OCI-LY1 (cell line): ENCODE measurements at regions not wholly inside any gene's neighbourhood (a gene's known extent, or its start where the extent isn't known, plus 50 kb on each side); places are given as distances from the start of the nearest gene placed in this dataset.

Experiments used
- H2AFZ ChIP-seq: fragments of 200-600 bp; sonication (generic), shearing (Covaris generic); 2 replicates; pipeline ENCODE4 v1.6.0; 2014; ENCODE audit warnings: antibody characterized with exemption, mild to moderate bottlenecking, low read length
- H3F3A ChIP-seq: fragments of 200-600 bp; sonication (generic), shearing (Covaris generic); 2 replicates; pipeline ENCODE4 v1.6.0; 2014; ENCODE audit warnings: mild to moderate bottlenecking, antibody characterized with exemption, low read length, moderate library complexity; ENCODE audit not compliant: insufficient read depth
- H3K27ac ChIP-seq: fragments of 200-600 bp; sonication (generic); 2 replicates; pipeline ENCODE4 v1.5.1; 2014; ENCODE audit warnings: low read length, mixed run types, mild to moderate bottlenecking, low read depth; ENCODE audit not compliant: poor library complexity, severe bottlenecking
- H3K27me3 ChIP-seq: fragments of 200-600 bp; sonication (generic); 2 replicates; pipeline ENCODE4 v1.6.0; 2014; ENCODE audit warnings: antibody characterized with exemption, mild to moderate bottlenecking, low read length, moderate library complexity; ENCODE audit not compliant: insufficient read depth
- H3K36me3 ChIP-seq: fragments of 200-600 bp; sonication (generic); 2 replicates; pipeline ENCODE4 v1.6.1; 2014; ENCODE audit warnings: mild to moderate bottlenecking, antibody characterized with exemption, low read length, moderate library complexity, mixed read lengths; ENCODE audit not compliant: insufficient read depth
- H3K4me1 ChIP-seq: fragments of 200-600 bp; sonication (generic); 2 replicates; pipeline ENCODE4 v1.5.1; 2014; ENCODE audit warnings: mild to moderate bottlenecking, low read length, moderate library complexity; ENCODE audit not compliant: insufficient read depth, severe bottlenecking
- H3K4me2 ChIP-seq: fragments of 200-600 bp; sonication (generic), shearing (Covaris generic); 2 replicates; pipeline ENCODE4 v1.6.1; 2014; ENCODE audit warnings: low read length
- H3K4me3 ChIP-seq: fragments of 200-600 bp; sonication (generic); 2 replicates; pipeline ENCODE4 v1.5.1; 2014; ENCODE audit warnings: low read length, low read depth, mild to moderate bottlenecking, mixed read lengths; ENCODE audit not compliant: poor library complexity, severe bottlenecking
- H3K79me2 ChIP-seq: fragments of 200-600 bp; shearing (Covaris generic); 2 replicates; pipeline ENCODE4 v1.6.1; 2016; ENCODE audit warnings: mixed run types, low read length, mixed read lengths; ENCODE audit not compliant: insufficient read depth
- H3K9ac ChIP-seq: fragments of 200-600 bp; sonication (generic), shearing (Covaris generic); 2 replicates; pipeline ENCODE4 v1.6.1; 2014; ENCODE audit warnings: mild to moderate bottlenecking, low read length, mixed read lengths
- H3K9me2 ChIP-seq: fragments of 200-600 bp; sonication (generic), shearing (Covaris generic); 2 replicates; pipeline ENCODE4 v1.6.1; 2014; ENCODE audit warnings: low read depth, mild to moderate bottlenecking, low read length, mixed read lengths
- H3K9me3 ChIP-seq: fragments of 200-600 bp; shearing (Covaris generic); 2 replicates; pipeline ENCODE4 v1.6.1; 2014; ENCODE audit warnings: low read length, mixed read lengths
- H4K20me1 ChIP-seq: fragments of 200-600 bp; sonication (generic), shearing (Covaris generic); 2 replicates; pipeline ENCODE4 v1.6.0; 2016; ENCODE audit warnings: mild to moderate bottlenecking, low read length; ENCODE audit not compliant: insufficient read depth
- CTCF ChIP-seq: fragments of 200-600 bp; sonication (generic), shearing (Covaris generic); IDR thresholded peaks from 2 replicates; pipeline ENCODE4 v1.5.1; 2017; ENCODE audit warnings: mild to moderate bottlenecking, antibody characterized with exemption, low read length, moderate library complexity, mixed read lengths
- EZH2 ChIP-seq: fragments of 200-600 bp; sonication (generic), shearing (Covaris generic); IDR thresholded peaks from 2 replicates; pipeline ENCODE4 v1.8.0; 2017; ENCODE audit warnings: borderline replicate concordance, mixed run types, mild to moderate bottlenecking, antibody characterized with exemption, low read length, moderate library complexity, mixed read lengths

GRCh38 chr21:32193098-32193465, 85.8 kb downstream of the MIS18A start:
- Histone ChIP-seq H3K27ac (no peak overlapping the region), H3K4me3 (no peak overlapping the region), H3K9me2 (no peaks in the 10 kb centered on the region), H3K36me3 (no peaks in the 10 kb centered on the region), H3F3A (no peaks in the 10 kb centered on the region), H3K4me2 (no peak overlapping the region), H3K79me2 (no peaks in the 10 kb centered on the region), H3K4me1 (no peaks in the 10 kb centered on the region), H3K9me3 (no peaks in the 10 kb centered on the region), H3K27me3 (no peaks in the 10 kb centered on the region), H3K9ac (no peak overlapping the region), H2AFZ (no peak overlapping the region), H4K20me1 (no peaks in the 10 kb centered on the region)
- TF ChIP-seq EZH2 (no peak), CTCF (no peak)

- no peaks in the 10 kb centered on the region for H4K20me1 ChIP-seq
- no peak for TF ChIP-seq EZH2
- TF ChIP-seq CTCF: no peak
- no peaks in the 10 kb centered on the region for H3K9me2 ChIP-seq
- no peaks in the 10 kb centered on the region for H3K79me2 ChIP-seq
- H3K9ac ChIP-seq: no peak overlapping the region
- H3K4me3 ChIP-seq: no peak overlapping the region
- H3K27me3 ChIP-seq: no peaks in the 10 kb centered on the region
- no peaks in the 10 kb centered on the region for H3K4me1 ChIP-seq
- H3F3A ChIP-seq: no peaks in the 10 kb centered on the region
- no peak overlapping the region for H3K27ac ChIP-seq
- H2AFZ ChIP-seq: no peak overlapping the region
- H3K4me2 ChIP-seq: no peak overlapping the region
- H3K9me3 ChIP-seq: no peaks in the 10 kb centered on the region
- H3K36me3 ChIP-seq: no peaks in the 10 kb centered on the region
Measured at GRCh38 chr21:32192291-32193097, 86.4 kb downstream of the MIS18A start.

GRCh38 chr21:32190493-32191144, 88.2 kb downstream of the MIS18A start:
- no peak overlapping the region for H3K4me2 ChIP-seq
- H3K4me1 ChIP-seq: no peaks in the 10 kb centered on the region
- H3K36me3 ChIP-seq: no peaks in the 10 kb centered on the region
- no peak overlapping the region for H3K27ac ChIP-seq
- no peaks in the 10 kb centered on the region for H3K9me2 ChIP-seq
- no peak overlapping the region for H3K9ac ChIP-seq
- H3K27me3 ChIP-seq: no peaks in the 10 kb centered on the region
- no peak overlapping the region for H3K4me3 ChIP-seq
- TF ChIP-seq CTCF: no peak
- no peak for TF ChIP-seq EZH2
- no peaks in the 10 kb centered on the region for H4K20me1 ChIP-seq
- H2AFZ ChIP-seq: no peak overlapping the region
- H3F3A ChIP-seq: no peaks in the 10 kb centered on the region
- no peaks in the 10 kb centered on the region for H3K9me3 ChIP-seq
- H3K79me2 ChIP-seq: no peaks in the 10 kb centered on the region
